GM18520 (cell line): ENCODE measurements at regions not wholly inside any gene's neighbourhood (a gene's known extent, or its start where the extent isn't known, plus 50 kb on each side); places are given as distances from the start of the nearest gene placed in this dataset.
A peak's percentile ranks its signal among the peaks of the same experiment; 100 is the strongest.

Experiments used
- ATAC-seq: cut with Tn5 transposase; IDR thresholded peaks from one replicate; pipeline ENCODE4 v1.9.1; 2021; ENCODE audit not compliant: unreplicated experiment

DNA sequence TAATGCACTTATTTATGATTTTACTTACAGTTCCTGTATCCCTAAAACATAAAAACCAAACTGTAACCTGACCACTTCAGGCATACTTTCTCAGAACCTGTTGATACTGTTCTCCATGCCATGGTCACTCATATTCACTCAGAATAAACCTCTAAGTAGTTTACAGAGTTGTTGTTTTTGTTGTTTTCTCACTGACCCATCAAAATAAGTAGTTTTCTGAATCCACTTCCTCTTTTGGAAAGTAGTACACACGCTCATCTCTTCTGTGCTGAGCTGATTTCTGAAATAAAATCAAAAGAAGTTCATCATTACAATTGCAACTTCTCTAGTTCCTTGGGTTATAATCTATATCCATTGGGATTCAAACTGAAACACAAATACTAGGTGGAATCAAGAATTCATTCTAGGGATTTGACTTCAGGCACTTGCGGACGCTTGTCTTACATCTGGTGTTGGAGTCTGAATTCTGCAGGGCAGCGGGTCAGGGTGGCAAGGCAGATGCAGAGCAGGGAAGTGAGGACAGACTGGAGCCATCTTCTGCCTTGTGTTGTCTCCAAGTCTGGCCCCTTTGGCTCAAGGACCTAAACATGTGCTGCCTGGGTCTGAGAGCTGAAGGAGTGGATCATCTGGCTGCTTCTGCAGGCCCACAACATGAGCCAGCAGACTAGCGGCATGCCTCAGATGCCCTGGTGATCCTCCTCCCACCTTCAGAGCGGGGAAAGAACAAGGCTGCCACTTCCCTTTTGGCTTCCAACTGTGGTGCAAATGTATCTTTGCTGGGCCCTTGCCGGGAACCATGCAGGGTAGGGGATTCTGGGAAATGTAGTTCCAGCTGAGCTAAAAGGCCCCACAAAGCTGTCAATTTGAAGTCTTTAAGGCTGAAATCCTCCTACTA lies 167.9 kb upstream of the MYLIP start:
- ATAC-seq, result no peak

DNA sequence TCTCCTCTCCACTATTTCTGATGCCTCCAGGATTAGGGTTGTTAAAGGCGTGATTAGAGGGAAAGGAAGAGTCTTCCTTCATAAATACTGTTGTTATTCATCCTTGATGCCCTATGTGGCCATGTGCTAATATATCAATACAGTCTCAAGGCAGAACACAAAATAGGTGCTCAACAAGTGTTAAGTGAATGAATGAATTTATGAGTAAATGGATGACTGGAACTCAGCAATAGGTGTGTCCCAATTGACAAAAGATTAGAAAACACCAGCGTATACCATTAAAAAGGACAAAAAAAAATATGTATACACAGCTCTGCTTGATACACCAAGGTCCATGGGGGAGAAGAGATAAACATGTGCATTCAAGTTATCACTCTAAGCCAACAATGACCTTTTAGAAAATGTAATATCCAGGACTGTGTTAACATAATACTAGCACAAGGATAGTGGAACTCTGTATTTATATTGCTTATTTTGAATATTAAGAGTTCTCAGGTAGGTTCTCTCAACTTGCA lies 171.2 kb upstream of the MYLIP start:
- ATAC-seq, result no peak

DNA sequence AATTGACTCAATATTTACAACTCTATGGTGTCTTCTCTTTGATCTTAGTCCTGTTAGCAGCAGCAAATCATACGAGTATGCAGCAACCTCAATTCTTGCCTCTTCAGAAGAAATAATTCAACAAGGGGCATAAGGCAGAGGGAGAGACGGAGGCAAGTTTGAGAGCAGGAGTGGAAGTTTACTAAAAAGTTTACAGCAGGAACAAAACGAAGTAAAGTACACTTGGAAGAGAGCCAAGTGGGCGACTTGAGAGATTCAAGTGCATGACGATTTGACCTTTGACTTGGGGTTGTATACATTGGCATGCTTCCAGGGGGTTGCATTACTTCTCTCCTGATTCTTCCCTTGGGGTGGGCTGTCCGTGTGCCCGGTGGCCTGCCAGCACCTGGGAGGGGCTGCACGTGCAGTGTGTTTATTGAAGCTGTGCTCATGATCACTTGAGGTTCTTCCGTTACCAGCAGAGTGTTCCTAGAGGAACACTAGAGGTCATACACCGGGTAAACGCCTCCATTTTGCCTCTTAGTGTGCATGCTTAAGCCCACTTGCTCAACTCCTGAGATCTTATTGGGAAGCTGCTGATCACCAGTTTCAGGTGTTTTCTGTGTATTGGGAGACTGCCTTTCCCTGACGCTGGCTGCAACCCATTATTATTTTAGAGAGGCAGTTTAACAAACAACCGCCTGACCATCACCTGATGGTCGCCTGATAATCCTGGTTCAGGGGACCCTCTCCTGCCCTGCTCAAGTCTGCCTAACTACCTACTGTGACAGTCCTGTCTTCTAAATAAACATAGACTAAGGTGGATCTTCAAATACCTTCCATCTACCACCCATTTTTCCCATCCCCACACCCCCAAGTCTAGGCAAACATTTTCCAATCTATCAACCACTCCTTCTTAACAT lies 172.4 kb upstream of the MYLIP start:
- ATAC-seq, result no peak

DNA sequence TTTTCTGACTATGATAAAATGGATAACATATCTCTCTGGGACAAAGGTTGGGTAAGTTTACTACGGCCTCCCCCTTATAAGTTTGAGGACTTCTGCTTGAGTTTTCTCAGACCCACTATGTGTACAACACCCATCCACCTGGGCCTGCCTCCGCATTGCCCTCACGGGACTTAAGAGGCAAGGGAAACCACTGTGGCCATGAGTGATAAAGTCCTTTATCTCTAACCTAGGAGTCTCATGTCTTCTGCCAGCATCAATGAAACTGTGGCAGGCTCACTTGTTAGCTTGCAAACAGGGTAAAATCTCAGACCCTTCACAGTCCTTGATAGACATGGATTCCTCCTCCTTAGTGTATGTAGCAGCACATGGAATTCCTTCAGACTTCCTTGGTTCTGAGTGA lies 173.4 kb upstream of the MYLIP start:
- no peak for ATAC-seq

DNA sequence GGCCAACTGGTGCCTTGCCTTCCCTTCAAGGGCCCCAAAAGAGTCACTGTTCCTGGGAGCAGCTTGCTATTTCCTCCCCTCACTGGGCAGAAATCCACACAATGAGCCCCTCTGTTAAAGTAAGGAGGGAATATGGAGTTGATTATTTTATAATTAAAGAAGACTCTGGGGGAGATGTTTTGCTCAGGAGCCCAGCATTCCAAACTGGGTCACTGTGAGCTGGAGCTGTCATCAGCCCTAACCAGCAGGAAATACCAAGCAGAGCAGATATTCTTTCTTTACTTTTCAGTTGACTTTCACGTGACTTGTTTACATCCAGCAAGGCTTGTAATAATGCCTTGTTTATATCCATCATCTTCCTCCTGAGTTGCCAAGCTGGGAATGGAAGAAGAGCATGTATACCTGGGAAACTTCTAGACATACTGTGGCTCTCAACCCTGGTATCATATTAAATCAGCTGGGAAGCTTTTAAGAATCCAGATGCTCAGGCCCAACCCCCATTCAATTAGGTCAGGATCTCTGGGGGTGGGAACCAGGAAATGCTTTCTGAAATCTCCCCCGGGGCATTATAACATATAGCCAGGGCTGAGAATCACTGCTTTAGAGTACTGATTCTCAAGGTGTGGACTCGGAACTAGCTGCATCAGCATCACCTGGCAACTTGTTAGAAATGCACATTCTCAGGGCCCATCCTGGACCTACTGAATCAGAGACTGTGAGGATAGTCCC lies 175.6 kb upstream of the MYLIP start:
- no peak for ATAC-seq

DNA sequence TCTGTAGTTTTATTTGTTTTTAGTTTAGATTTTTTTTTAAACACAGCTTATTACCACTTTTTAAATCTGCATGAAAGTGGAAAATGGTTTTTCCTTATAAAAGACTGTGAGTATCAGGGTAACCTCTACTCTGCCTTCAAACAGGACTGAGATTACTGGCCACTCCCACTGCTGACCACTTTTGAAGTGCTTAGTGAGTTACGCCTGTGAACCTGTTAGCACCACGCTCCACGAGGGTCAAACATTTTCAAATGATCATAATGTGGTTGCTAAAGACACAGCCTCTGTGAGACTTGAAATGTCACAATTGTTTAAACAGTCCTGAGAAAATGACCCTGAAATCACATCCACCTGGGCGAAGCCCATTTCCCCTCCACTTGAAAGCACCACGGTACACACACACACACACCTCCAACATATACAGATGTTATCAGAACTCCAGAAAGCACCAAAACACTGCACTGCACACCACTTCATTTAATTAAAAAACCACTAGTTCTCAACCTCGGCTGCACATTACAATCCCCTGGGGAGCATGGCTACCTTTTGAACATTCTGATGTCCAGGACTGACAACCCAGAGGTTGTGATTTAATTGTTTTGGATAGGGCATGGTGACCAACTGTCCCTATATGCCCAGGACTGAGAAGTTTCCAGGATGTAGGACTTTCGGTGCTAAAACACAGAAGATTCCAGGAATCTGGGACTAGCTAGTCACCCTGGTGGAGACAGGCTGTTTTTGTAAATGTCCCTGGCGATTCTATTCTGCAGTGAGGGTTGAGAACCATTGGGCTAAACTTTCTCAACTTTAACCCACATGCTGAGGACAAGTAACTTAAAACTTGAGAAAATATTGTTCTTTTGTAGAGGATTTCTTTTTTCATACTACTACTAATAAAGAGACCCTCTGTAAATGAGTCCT lies 176.4 kb upstream of the MYLIP start:
- ATAC-seq, result no peak

DNA sequence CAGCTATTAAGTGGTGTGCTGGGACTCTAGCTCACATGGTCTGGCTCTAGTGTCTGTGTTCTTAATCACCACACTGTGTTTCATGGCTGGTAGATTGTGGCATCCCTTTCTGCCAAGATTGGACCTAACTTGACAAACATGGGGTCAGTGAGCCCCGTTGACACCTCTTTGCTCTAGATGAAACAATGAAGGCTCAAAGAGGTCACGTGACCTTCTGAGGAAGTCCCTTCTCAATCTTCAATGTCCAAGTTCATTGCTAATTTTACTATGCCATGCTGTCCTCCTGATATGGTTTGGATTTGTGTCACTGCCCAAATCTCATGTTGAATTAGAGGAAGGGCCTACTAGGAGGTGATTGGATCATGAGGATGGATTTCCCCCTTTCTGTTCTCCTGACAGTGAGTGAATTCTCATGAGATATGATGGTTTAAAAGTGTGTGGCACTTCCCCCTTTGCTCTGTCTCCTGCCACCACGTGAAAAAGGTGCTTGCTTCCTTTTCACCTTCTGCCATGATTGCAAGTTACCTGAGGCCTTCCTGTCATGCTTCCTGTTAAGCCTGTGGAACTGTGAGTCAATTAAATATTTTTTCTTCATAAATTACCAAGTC lies 177.8 kb upstream of the MYLIP start:
- ATAC-seq, result no peak

DNA sequence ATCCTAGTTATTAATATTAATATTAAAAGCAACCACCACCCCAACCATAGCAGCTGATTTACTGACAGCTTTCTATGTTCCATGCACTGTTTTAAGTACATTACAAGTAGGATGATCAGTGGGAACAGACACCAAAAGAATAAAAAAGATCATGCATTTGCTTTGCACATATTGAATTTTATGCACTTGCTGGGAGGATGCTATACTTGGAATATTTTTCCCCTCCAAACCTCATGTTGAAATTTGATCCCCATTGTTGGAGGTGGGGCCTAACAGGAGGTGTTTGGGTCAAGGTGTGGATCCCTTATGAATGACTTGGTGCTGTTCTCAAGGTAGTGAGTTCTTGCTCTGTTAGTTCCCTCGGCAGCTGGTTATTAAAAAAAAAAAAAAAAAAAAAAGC lies 178.9 kb upstream of the MYLIP start:
- no peak for ATAC-seq

DNA sequence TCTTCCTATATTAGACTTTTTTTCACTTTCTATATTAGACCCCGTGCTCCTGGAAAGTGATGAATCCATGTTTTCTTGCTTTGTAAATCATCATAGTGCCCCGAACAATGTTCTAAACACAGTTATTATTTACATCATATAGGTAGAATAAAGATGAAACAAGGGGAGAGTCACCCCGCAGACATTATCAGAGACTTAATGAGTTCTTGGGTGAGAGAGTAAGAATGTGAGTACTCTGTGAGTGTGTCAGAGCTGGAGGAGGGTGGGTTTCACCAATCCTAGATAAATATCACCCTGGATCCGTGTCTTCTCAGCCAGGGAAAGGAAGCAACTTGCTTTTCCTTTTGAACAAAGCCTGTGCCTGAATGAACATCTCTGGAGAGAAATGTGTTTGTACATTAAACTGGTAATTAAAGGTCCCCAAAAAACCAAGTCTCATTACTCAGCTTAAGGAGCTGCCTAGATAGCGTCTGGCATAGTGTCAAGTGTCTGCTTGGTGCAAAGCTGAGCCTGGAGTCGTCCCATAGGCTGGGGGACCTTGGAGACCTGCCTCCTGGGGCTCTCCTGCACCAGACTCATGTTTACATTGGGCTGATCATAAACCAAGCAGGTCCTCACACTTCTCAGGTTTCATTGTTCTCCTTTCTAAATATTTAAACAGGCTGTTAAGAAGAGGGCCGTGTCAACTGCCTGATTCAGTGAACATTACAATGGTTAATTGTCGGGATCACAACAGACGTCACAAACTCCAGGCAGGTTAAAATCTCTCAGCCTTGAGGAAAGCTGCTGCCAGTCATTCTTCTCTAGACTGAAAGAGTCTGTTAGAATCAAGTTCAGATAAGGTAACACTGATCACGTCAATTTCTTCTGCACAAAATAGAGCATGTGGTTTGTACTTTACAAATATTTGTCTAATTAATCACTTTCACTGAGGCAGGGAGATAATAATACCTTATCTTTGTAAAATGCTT lies 179.7 kb upstream of the MYLIP start:
- no peak for ATAC-seq

DNA sequence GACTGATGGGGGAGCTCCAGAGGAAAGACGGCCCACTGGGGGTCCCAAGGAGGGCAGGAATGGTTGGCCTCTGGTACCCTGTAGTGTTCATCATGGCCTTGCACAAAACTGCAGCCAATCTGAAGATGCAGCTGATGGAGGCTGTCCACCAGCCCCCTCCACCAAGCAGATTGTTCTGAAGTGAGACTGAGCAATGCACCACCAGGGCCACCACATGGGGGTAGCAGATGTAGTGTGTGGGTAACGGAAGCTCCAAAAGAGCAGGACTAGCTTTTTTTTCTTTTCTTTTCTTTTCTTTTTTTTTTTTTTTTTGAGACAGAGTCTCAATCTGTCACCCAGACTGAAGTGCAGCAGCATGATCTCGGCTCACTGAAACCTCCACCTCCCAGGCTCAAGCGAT lies 181.0 kb upstream of the MYLIP start:
- ATAC-seq, result no peak

DNA sequence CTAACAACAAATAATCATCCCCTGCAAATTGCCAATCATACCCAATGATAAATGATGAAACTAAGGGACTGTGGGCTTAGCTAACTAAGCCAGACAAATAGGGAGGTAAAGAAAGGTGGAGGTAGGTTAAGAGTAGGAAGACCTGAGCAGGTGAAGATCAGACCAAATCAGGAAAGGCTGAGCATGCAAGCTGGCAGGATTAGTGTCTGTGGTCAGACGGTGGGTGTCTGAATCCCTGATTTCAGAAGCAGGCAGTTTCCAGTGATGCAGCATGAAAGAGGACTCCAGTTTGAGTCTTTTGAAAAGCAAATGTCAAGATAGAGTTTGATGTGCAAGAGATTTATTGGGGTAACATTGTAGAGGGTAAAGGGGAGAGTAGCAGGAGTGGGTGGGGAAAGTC lies 181.4 kb upstream of the MYLIP start:
- no peak for ATAC-seq

DNA sequence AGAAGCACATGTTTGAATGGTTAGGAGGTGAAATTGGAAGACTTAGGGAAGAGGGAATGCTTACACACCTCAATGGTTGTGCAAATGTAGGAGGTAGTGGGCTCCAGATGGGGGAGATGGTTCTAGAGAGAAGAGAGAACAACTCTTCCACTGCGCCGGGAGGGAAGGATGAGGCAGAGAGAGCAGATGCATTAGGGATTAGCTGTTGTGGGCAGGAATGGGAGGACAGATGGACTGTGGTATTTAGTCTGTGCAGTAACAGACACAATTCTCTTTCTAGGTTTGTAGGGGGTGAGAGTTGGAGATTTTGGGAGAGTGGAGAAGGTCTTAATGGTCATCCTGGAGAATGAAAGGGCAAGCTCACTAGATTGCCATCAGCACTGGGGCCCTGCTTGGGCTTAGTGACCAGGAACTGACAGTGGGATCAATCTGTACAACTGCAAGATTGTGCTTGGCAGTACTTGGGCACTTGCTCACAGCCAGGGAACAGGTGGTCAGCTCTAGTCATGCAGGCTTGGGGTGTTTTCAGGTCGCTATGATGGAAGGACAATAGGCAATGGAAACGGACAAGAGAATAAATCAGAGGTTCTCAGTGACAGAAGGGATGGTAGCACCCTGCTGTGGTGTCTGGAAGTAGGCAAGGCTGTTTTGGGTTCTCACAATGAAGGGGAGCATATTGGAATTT lies 182.0 kb upstream of the MYLIP start:
- no peak for ATAC-seq

DNA sequence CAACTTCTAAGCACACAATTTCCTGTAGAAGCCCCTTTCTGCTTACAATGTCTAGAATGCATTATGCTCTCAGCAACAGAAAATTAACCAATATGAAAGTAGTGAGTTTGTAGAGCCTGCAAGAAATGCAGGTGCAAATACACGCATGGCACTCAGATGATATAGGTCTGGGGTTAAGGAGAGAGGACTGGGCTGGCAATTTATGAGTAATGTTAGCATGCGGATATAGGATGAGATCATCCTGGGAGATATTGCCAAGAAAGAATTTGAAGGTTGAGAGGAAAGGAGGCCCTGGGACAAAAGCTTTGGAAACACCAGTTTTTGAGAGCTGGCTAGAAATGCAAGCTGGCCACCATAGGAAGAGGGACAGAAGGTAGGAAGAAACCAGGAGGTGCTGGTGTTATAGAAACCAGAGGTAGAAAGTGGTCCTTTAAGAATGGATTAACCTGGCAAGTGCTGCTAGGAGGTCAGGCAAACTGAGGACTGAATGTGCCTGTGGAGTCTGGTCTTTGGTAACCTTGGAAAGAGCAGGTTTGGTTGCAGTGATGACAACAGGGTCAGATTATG lies 183.2 kb upstream of the MYLIP start:
- ATAC-seq, result no peak

DNA sequence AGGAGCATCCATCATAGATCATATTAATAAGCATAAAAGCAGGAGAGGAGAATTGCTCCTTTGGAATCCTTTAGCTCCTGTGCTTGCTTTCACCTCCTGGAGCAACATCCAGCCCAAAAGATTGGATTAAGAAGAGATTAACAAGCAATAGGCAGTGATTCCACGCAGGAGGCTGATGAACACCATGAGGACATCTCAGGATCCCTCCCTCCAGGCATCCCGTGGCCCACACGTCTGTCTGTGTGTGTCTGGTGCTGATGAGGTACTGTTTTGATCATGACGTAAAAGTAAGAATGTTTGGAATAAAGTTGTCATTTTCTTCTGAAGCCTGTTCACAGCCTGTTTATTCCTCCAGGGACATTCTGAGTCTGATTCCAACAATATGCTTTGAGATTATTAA lies 185.5 kb upstream of the MYLIP start:
- ATAC-seq, result no peak

DNA sequence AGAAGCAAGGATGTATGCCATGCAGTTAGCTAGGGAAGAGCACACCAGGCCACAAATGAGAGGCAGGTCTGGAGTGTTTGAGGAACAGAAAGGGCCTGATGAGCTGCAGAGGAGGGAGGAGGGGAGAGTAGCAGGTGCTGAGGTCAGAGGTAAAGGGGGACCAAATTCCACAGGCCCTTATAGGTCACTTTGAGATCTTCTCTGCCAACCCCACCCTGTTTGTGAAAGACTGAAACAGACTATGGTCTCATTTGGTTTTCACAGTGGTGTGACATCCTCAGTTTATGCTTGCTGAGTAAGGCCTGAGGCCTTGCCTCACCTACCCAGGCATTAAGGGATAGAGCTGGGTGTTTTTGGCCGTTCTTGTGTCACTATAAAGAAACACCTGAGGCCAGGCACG lies 187.7 kb upstream of the MYLIP start:
- no peak for ATAC-seq

DNA sequence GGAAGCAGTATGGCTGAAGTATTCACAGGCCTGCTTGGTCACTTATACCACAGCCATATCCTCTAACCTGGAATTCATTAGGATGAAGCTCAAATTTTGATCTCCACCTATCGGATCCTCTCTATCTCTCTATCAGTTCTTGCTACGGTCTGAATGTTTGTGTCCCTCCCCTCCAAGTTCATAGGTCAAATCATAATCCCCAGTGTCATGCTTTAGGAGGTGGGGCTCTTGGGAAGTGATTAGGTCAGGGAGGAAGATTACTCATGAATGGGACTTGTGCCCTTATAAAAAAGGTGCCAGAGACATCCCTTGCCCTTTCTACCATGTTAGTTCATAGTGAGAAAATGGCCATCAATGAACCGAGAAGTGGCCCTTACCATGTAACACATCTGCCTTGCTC lies 190.8 kb upstream of the MYLIP start:
- ATAC-seq, result no peak

DNA sequence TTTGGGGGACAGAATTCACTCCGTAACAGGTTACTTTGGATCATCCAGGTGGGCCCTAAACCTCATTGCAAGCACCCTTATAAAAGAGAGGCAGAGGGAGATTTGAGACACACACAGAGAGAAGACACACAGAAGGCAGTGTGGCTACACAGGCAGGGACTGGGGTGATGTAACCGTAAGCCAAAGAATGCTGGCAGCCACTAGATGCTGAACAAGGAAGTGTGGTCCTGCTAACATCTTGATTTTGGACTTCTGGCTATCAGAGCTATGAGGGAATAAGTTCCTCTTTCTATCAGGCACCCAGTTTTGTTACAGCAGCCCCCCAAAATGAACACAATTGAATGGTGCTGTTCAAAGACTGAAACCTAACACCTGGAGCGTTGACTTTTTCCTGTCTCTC lies 191.3 kb upstream of the MYLIP start:
- ATAC-seq, result no peak

DNA sequence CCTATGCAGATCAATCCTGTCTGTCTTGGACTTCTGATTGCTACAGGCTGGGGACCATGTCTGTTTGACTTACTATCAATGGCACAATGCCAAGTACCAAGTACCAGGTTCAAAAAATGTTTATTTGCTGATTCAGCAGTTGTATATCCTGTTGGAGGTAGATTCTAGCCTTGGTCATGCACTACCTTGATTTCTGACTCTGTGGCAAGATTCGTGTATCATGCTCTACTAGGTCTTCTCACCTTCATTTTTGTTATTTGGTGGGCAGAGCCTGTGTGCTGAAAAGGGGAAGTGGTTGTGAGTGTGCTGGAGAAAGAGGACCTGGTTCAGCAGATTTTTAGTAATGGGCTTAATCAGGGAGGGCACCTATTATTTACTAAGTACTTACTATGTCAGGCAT lies 192.4 kb upstream of the MYLIP start:
- peak; percentile 83 for ATAC-seq
